Vagina (tissue), 2 donors: ENCODE measurements at regions not wholly inside any gene's neighbourhood (a gene's known extent, or its start where the extent isn't known, plus 50 kb on each side); places are given as distances from the start of the nearest gene placed in this dataset.

Experiments used
- CTCF ChIP-seq, 3 experiments: fragments of 450-650 bp in 2 of 3; fragments of 200-600 bp in 1 of 3; sonication (generic) in 1 of 3; IDR thresholded peaks; one replicate each; pipeline ENCODE4 v1.5.1; 2017 to 2019; ENCODE audit warnings: antibody characterized with exemption in 3 of 3, mild to moderate bottlenecking in 2 of 3, moderate library complexity in 2 of 3
- POLR2AphosphoS5 ChIP-seq, 2 donors: sonication (generic); formaldehyde crosslinking; IDR thresholded peaks; one replicate each; pipeline ENCODE4 v1.9.0; 2017; ENCODE audit warnings: antibody characterized with exemption in 2 of 2, mild to moderate bottlenecking in 2 of 2, low read depth in 1 of 2; ENCODE audit not compliant: insufficient read depth in 1 of 2

GRCh38 chr7:35356495-35356894 lies 102.6 kb upstream of the TBX20 start:
- TF ChIP-seq CTCF (IDR thresholded peaks at IDR 0.05) (no peak), POLR2AphosphoS5 (IDR thresholded peaks at IDR 0.05; ENCODE audit: insufficient read depth in 1 of 2, low read depth in 1 of 2) (no peak)
